Esophagus (tissue), 2 donors: ENCODE measurements at regions not wholly inside any gene's neighbourhood (a gene's known extent, or its start where the extent isn't known, plus 50 kb on each side); places are given as distances from the start of the nearest gene placed in this dataset.
"Not testable (repeated sequence)": the region's sequence is repeated elsewhere in the genome, so short reads cannot be mapped to it uniquely, and the experiment has no call there.

Experiments
- H3K27ac ChIP-seq, 2 donors: one replicate each; pipeline ENCODE4 v1.5.1; 2013; ENCODE audit warnings: low read depth in 2 of 2, mild to moderate bottlenecking in 2 of 2, inconsistent platforms in 1 of 2, low read length in 1 of 2, moderate library complexity in 1 of 2
- H3K27me3 ChIP-seq, 2 donors: one replicate each; pipeline ENCODE4 v1.6.1; 2013; ENCODE audit warnings: low read length in 2 of 2, control low read depth in 1 of 2, mild to moderate bottlenecking in 1 of 2; ENCODE audit not compliant: insufficient read depth in 2 of 2, control insufficient read depth in 1 of 2
- H3K36me3 ChIP-seq, 2 donors: one replicate each; pipeline ENCODE4 v1.6.1; 2013; ENCODE audit warnings: low read length in 1 of 2; ENCODE audit not compliant: control insufficient read depth in 2 of 2, insufficient read depth in 2 of 2
- H3K4me1 ChIP-seq, 2 donors: one replicate each; pipeline ENCODE4 v1.6.1; 2013; ENCODE audit warnings: low read length in 1 of 2; ENCODE audit not compliant: control insufficient read depth in 2 of 2, insufficient read depth in 2 of 2
- H3K4me3 ChIP-seq, 2 donors: one replicate each; pipeline ENCODE4 v1.5.1; 2013; ENCODE audit warnings: low read length in 2 of 2, mild to moderate bottlenecking in 2 of 2, low read depth in 1 of 2, moderate library complexity in 1 of 2
- H3K9me3 ChIP-seq, 2 donors: one replicate each; pipeline ENCODE4 v1.6.1; 2013; ENCODE audit warnings: mild to moderate bottlenecking in 2 of 2, low read depth in 1 of 2, low read length in 1 of 2, moderate library complexity in 1 of 2; ENCODE audit not compliant: control insufficient read depth in 2 of 2, insufficient read depth in 1 of 2
- WGBS, 2 donors: extraction: QIAGEN DNeasy Blood & Tissue Kit; methylation state at CpG; one replicate each; pipeline ENCODE4 v1.1.7; 2013; 5-methylcytosine and 5-hydroxymethylcytosine counted together
- donor health status: healthy with polysubstance abuse.
- donor health status: Bipolar disorder and iron deficiency.

DNA sequence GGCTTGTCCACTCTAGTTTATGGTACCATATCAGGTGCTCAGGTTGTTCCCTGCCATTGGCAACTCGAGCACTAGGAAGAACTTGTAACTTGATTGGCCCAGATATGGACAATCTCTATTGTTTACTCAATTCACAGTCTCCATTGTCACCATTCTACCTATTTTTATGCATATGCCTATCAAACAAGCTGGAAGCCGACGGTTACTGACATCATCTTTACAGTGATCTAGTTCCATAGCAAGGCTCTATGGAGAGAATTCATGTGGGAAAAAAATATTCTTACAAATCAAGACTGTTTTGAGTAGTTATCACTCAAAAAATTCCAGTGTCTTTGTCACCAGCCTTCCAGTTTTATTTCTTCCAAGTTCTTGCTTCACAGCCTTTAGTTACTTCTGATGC lies 1006.2 kb upstream of the PRR20A start:
- Histone ChIP-seq H3K9me3 (no peaks in the 10 kb centered on the region), H3K27ac (no peak overlapping the region), H3K36me3 (no peaks in the 10 kb centered on the region), H3K4me1 (no peaks in the 10 kb centered on the region), H3K4me3 (no peak overlapping the region), H3K27me3 (no peaks in the 10 kb centered on the region)
- 62 to 69% methylated on average over 3 of the region's 3 CpGs for WGBS, 2 donors

DNA sequence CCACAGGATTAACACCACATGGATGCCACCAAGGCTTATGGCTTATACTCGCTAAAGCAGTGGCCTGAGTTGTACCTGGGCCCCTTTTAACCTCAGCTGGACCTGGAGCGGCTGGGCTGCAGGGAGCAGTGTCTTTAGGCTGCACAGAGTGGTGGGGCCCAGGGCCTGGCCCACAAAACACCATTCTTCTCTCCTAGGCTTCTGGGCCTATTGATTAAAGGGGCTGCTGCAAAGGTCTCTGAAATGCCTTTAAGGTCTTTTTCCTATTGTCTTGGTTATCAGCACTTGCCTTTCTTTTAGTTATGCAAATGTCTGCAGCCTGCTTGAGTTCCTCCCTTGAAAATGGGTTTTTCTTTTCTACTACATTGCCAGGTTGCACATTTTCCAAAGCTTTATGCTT lies 973.9 kb upstream of the PRR20A start:
- no peak overlapping the region for H3K27ac ChIP-seq
- peaks cover 4% of the 10 kb centered on the region in 2 donors for H3K9me3 ChIP-seq
- H3K27me3 ChIP-seq: no peaks in the 10 kb centered on the region
- H3K36me3 ChIP-seq: no peaks in the 10 kb centered on the region
- no peaks in the 10 kb centered on the region for H3K4me1 ChIP-seq
- 68 to 75% methylated on average over 2 of the region's 2 CpGs for WGBS, 2 donors
- no peak overlapping the region for H3K4me3 ChIP-seq

DNA sequence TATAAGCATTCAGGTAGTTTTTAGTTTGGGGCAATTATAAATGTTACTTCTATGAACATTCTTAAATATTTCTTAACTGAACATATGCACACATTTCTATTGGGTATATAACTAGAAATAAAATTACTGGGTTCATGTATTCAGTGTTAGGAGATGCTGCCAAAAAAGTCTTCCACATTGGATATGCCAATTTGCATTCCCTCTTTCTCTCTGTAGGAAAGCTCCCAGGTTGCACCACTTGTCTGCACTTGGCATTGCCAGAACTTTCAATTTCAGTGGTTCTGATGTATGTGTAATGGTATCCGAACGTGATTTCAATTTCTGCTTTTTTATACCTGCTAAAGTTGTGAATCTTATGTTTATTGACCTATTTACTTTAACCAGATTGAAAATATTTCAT lies 972.1 kb upstream of the PRR20A start:
- Histone ChIP-seq H3K27me3 (no peaks in the 10 kb centered on the region), H3K9me3 (peaks cover 4% of the 10 kb centered on the region in 2 donors), H3K4me1 (no peaks in the 10 kb centered on the region), H3K27ac (no peak overlapping the region), H3K36me3 (no peaks in the 10 kb centered on the region), H3K4me3 (no peak overlapping the region)
- 85 to 90% methylated on average over 2 of the region's 2 CpGs for WGBS, 2 donors

DNA sequence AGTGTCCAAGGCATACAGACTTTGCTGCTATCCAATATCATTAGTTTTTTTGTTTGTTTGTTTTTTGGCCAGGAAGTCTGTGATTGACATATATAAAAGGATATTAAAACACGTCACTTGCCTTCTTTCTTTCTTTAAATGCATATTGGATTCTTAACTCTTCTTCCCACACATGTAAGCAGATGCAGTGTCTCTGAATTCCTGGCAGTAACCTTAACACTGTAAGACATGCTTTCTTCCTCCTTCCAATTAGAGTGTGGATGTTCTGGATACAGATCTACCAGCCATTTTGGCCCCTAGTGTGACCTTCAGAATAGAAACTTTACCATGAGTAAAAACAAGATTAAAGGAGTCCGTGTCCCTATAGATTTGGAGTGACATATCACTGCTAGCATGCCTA lies 967.4 kb upstream of the PRR20A start:
- Histone ChIP-seq H3K27ac (no peak overlapping the region), H3K36me3 (no peaks in the 10 kb centered on the region), H3K27me3 (no peaks in the 10 kb centered on the region), H3K4me1 (no peaks in the 10 kb centered on the region), H3K4me3 (no peak overlapping the region), H3K9me3 (no peaks in the 10 kb centered on the region)
- WGBS, 2 donors: 43 to 50% methylated on average over 2 of the region's 2 CpGs

DNA sequence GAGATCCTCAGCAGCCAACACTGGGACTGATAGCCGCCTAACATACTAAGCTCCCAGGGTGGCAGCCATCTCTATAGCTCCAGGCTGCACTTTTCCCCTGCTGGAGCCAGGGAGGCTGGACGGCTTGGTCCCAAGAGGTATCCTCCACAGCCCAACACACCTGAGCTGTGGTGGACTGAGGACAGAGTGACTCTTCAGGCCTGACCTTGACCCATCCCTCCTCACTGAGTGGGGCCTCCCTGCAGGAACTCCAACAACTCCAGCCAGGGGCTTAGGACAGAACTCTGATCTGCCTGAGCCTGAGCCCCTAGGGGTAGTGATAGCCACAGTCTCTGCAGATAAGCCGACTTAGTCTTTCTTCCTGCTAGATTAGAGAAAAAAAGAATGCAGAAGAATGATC lies 958.1 kb upstream of the PRR20A start:
- WGBS, 2 donors: 80 to 87% methylated on average over 3 of the region's 3 CpGs
- Histone ChIP-seq H3K9me3 (peaks cover 3 to 6% of the 10 kb centered on the region in 2 donors), H3K27ac (no peak overlapping the region), H3K27me3 (no peaks in the 10 kb centered on the region), H3K4me3 (no peak overlapping the region), H3K36me3 (no peaks in the 10 kb centered on the region), H3K4me1 (no peaks in the 10 kb centered on the region)

DNA sequence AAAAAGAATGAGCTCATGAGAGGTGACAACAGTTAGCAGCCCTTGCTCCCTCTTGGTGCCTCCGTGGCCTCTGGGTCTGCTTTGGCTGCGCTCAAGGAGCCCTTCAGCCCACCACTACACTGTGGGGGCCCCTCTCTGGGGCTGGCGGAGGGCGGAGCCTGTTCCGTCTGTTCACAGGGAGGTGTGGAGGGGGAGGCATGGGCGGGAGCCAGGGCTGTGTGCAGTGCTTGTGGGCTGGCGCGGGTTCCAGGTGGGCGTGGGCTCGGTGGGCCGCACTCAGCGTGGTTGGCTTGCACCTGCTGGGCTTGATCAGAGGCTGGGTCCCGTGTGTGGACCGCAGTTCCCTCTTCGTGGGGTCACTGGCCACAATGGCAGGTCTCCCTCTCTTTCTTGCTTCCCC lies 953.4 kb upstream of the PRR20A start:
- H3K27me3 ChIP-seq: no peaks in the 10 kb centered on the region
- peaks cover 0 to 12% of the 10 kb centered on the region in 2 donors for H3K9me3 ChIP-seq
- no peaks in the 10 kb centered on the region for H3K4me1 ChIP-seq
- H3K27ac ChIP-seq: no peak overlapping the region
- no peak overlapping the region for H3K4me3 ChIP-seq
- WGBS, 2 donors: 90 to 97% methylated on average over 12 to 15 of the region's 15 CpGs
- H3K36me3 ChIP-seq: no peaks in the 10 kb centered on the region

DNA sequence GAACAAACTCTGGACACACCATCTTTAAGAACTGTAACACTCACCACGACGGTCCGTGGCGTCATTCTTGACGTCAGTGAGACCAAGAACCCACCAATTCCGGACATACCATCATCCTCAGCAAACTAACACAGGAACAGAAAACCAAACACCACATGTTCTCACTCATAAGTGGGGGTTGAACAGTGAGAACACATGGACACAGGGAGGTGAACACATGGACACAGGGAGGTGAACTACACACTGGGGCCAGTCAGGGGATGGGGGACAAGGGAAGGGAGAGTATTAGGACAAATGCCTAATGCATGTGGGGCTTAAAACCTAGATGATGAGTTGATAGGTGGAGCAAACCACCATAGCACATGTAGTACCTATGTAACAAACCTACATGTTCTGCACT lies 952.1 kb upstream of the PRR20A start:
- H3K27ac ChIP-seq, H3K4me1 ChIP-seq, H3K36me3 ChIP-seq, H3K4me3 ChIP-seq, H3K27me3 ChIP-seq, H3K9me3 ChIP-seq: not testable (repeated sequence)
- WGBS, 2 donors: 89 to 97% methylated on average over 6 of the region's 6 CpGs

DNA sequence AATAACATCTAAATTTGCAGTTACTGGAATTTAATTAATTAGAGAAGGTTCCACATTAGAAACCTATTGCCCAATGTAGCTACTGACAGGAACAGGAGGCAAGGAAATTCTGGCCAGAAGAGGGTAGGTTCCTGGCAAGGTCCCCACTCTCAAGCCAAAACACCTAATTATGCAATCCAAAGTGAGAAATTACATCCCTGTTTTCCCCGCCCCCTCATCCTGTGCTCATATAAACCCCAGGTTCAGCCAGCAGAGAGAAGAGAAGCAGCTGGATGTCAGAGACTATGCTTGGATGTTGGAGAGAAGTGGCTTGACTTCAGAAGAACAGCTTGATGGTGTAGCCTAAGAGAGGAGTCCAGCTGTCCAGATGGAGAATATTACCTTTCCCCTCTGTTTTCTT lies 951.3 kb upstream of the PRR20A start:
- WGBS, 2 donors: 77 to 78% methylated on average over 1 of the region's 1 CpG
- Histone ChIP-seq H3K4me1 (no peaks in the 10 kb centered on the region), H3K36me3 (no peaks in the 10 kb centered on the region), H3K27me3 (no peaks in the 10 kb centered on the region), H3K27ac (no peak overlapping the region), H3K9me3 (peaks cover 0 to 8% of the 10 kb centered on the region in 2 donors), H3K4me3 (no peak overlapping the region)

DNA sequence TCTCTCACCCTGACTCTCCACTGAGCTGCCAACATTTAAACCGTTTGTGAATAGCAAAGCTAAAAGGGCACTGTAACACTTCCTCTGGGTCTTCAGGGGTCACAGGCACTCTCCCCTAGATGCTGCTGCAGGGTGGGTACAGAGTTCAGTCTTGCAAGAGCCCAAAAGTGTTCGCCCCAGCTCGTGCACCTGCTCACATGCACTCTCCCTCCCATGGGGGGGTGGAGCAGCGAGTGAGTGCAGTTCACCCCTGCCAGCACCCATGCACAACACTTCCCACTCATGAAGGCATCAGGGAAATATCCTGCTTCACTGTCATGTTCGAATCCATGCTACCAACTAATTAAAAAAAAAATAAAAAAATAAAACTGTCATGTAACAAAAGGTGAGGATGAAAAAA lies 950.7 kb upstream of the PRR20A start:
- H3K4me3 ChIP-seq: no peak overlapping the region
- no peaks in the 10 kb centered on the region for H3K4me1 ChIP-seq
- no peaks in the 10 kb centered on the region for H3K27me3 ChIP-seq
- 71 to 78% methylated on average over 5 of the region's 5 CpGs for WGBS, 2 donors
- H3K27ac ChIP-seq: no peak overlapping the region
- H3K9me3 ChIP-seq: peaks cover 0 to 8% of the 10 kb centered on the region in 2 donors
- no peaks in the 10 kb centered on the region for H3K36me3 ChIP-seq

DNA sequence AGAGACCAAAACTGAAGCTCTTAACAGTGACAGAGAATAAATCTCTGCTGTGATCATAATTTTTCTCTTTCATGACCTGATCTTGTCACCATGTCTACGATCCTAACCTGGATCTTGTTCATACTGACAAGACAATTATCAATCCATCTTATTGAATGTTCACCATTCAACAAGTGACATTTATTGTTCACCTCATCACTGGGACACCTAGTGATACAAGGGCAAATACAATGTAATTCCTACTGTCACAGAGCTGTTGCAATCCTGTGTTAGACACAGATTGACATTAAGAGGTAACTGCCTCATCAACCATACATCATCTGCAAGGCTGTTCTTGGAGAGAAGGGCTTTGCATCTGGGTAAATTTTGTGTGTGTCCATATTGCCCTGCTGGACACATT lies 942.4 kb upstream of the PRR20A start:
- Histone ChIP-seq H3K36me3 (no peaks in the 10 kb centered on the region), H3K27me3 (no peaks in the 10 kb centered on the region), H3K9me3 (no peaks in the 10 kb centered on the region), H3K27ac (no peak overlapping the region), H3K4me1 (no peaks in the 10 kb centered on the region), H3K4me3 (no peak overlapping the region)
- WGBS, 2 donors: 47 to 66% methylated on average over 1 of the region's 1 CpG
